Adrenal gland (tissue), 5 donors: ENCODE measurements at regions not wholly inside any gene's neighbourhood (a gene's known extent, or its start where the extent isn't known, plus 50 kb on each side); places are given as distances from the start of the nearest gene placed in this dataset.

Source experiments
- POLR2A ChIP-seq, 2 donors: fragments of 450-650 bp; IDR thresholded peaks; one replicate each; pipeline ENCODE4 v1.6.1; 2017; ENCODE audit warnings: antibody characterized with exemption in 2 of 2, mild to moderate bottlenecking in 2 of 2, moderate library complexity in 1 of 2
- TF ChIP-seq, protein P1 (sequence below), 6 experiments: fragments of 450-650 bp in 4 of 6; fragments of 200-600 bp in 2 of 6; sonication (generic) in 1 of 6; IDR thresholded peaks; 1 replicate in 5 of 6; 2 replicates in 1 of 6; pipeline versions ENCODE4 v1.5.1 to v1.8.0; 2016 to 2021; ENCODE audit warnings: antibody characterized with exemption in 6 of 6, mild to moderate bottlenecking in 2 of 6, moderate library complexity in 1 of 6
- donor health status: DM: no; HTN: no; CAD: no.

DNA sequence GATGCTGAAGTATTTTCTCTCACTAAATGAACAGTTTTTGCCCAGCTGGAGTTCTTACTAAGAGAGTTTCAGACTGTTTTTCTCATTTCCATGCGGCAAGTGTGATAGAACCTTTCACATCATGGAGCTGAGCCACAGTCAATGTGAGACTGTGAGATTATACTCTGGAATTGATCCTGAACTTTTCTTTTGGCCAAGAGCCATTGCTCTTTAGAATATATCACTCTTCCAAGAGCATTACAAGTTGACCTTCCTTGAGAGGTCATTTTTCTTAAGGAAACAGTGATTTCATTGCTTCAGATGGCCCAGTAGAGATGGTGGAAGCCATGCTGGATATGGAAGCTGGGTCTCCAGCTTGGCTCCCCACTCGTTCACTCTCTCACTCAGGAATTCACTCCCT lies 212.9 kb upstream of the UMPS start:
- TF ChIP-seq, protein P1, sequence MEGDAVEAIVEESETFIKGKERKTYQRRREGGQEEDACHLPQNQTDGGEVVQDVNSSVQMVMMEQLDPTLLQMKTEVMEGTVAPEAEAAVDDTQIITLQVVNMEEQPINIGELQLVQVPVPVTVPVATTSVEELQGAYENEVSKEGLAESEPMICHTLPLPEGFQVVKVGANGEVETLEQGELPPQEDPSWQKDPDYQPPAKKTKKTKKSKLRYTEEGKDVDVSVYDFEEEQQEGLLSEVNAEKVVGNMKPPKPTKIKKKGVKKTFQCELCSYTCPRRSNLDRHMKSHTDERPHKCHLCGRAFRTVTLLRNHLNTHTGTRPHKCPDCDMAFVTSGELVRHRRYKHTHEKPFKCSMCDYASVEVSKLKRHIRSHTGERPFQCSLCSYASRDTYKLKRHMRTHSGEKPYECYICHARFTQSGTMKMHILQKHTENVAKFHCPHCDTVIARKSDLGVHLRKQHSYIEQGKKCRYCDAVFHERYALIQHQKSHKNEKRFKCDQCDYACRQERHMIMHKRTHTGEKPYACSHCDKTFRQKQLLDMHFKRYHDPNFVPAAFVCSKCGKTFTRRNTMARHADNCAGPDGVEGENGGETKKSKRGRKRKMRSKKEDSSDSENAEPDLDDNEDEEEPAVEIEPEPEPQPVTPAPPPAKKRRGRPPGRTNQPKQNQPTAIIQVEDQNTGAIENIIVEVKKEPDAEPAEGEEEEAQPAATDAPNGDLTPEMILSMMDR (IDR thresholded peaks at IDR 0.05) = no peak
- no peak for TF ChIP-seq POLR2A (IDR thresholded peaks at IDR 0.05)
